Thymus (tissue), 11 donors: ENCODE measurements at regions not wholly inside any gene's neighbourhood (a gene's known extent, or its start where the extent isn't known, plus 50 kb on each side); places are given as distances from the start of the nearest gene placed in this dataset.

Experiments used
- DNase-seq, 9 donors: peaks; one replicate each; pipeline ENCODE4 v3.0.0-alpha.2; 2013; ENCODE audit warnings: low spot score in 9 of 9, low read depth in 6 of 9, missing footprints in 1 of 9
- H3K27ac ChIP-seq, 2 donors: one replicate each; pipeline ENCODE4 v1.5.1; 2013; ENCODE audit warnings: control low read depth in 1 of 2, low read depth in 1 of 2, low read length in 1 of 2, mild to moderate bottlenecking in 1 of 2, moderate library complexity in 1 of 2
- H3K27me3 ChIP-seq, 2 donors: one replicate each; pipeline ENCODE4 v1.5.1; 2013; ENCODE audit warnings: low read length in 1 of 2; ENCODE audit not compliant: control insufficient read depth in 2 of 2, insufficient read depth in 1 of 2
- H3K36me3 ChIP-seq, 2 donors: one replicate each; pipeline ENCODE4 v1.5.1; 2013; ENCODE audit warnings: low read length in 1 of 2, mild to moderate bottlenecking in 1 of 2, moderate library complexity in 1 of 2; ENCODE audit not compliant: control insufficient read depth in 2 of 2, insufficient read depth in 2 of 2
- H3K4me1 ChIP-seq, 2 donors: one replicate each; pipeline ENCODE4 v1.5.1; 2013; ENCODE audit warnings: low read length in 2 of 2; ENCODE audit not compliant: control insufficient read depth in 2 of 2, insufficient read depth in 2 of 2
- H3K4me3 ChIP-seq, 2 donors: one replicate each; pipeline ENCODE4 v1.5.1; 2013; ENCODE audit warnings: low read length in 2 of 2, control low read depth in 1 of 2, mild to moderate bottlenecking in 1 of 2
- H3K9me3 ChIP-seq, 2 donors: one replicate each; pipeline ENCODE4 v1.5.1; 2013; ENCODE audit warnings: low read length in 1 of 2, mild to moderate bottlenecking in 1 of 2; ENCODE audit not compliant: control insufficient read depth in 2 of 2, insufficient read depth in 1 of 2
- WGBS: extraction: QIAGEN DNeasy Blood & Tissue Kit; methylation state at CpG from one replicate; pipeline ENCODE4 v1.1.7; 2013; 5-methylcytosine and 5-hydroxymethylcytosine counted together
- donor health status: healthy.

DNA sequence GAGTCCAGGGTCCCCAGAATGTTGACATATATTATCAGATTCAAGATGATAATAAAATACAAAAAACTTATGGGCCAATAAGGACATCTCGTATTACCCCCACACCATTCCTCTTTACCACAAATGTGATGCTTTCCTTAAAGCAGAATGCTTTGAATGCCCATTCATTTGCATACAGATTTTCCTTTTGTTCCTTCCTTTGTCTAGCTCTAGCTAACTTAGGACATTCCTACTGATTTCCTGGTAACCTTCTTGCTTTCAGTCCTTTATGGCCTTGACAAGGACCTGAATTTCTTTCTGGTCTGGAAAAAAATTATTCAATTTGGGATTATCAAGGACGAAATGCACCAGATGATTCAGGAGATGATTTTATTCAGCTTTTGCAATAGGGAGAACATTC lies 304.0 kb downstream of the TMEM114 start:
- WGBS = 78% methylated on average over 2 of the region's 2 CpGs
- no peak for DNase-seq
- H3K36me3 ChIP-seq = no peaks in the 10 kb centered on the region
- no peak overlapping the region for H3K4me3 ChIP-seq
- no peaks in the 10 kb centered on the region for H3K4me1 ChIP-seq
- H3K27me3 ChIP-seq = no peaks in the 10 kb centered on the region
- no peak overlapping the region for H3K27ac ChIP-seq
- H3K9me3 ChIP-seq = no peaks in the 10 kb centered on the region

DNA sequence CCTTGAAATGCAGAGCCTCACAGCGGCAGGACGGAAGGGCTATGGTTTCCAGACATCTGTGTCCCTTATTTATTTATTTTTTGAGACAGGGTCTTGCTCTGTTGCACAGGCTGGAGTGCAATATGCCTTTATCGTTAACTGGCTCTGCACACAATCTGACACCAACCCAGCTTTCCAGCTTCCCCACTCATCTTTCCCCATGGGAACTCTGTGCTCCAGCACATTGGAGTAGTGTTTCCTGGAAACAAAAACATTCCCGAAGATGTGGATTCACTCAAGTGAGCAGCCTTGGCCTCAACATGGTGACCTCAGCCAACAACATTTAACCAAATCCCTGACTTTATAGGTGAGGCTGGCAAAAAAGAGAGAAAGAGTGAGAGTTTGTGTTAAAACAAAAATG lies 307.1 kb downstream of the TMEM114 start:
- no peaks in the 10 kb centered on the region for H3K4me1 ChIP-seq
- no peaks in the 10 kb centered on the region for H3K9me3 ChIP-seq
- DNase-seq = no peak
- H3K27me3 ChIP-seq = no peaks in the 10 kb centered on the region
- WGBS = 66% methylated on average over 4 of the region's 4 CpGs
- H3K4me3 ChIP-seq = no peak overlapping the region
- H3K36me3 ChIP-seq = no peaks in the 10 kb centered on the region
- no peak overlapping the region for H3K27ac ChIP-seq

- Histone ChIP-seq H3K36me3 (no peaks in the 10 kb centered on the region), H3K27me3 (no peaks in the 10 kb centered on the region), H3K4me1 (no peaks in the 10 kb centered on the region), H3K9me3 (no peaks in the 10 kb centered on the region), H3K4me3 (no peak overlapping the region), H3K27ac (no peak overlapping the region)
- 73% methylated on average over 3 of the region's 3 CpGs for WGBS
- DNase-seq = no peak
These were observed 312.2 kb downstream of the TMEM114 start for GRCh38 chr16:8278031-8278580.

DNA sequence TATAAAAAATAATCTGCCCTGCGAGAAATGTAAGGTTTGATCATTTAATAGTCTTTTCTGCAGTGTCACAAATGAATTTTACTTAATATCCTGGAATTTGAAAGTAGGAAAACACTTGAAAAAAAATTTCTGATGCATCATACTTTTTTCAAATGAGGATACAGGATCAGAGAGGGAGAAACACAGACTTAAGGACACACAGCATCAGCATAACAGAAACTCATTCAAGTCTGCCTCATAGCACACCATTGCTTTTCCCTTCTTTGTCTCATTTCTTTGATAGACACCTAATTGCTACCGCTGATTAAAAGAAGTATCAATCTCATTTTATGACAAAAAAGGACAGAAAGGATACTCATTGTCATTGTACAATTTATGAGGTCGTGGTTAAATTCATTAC lies 319.0 kb downstream of the TMEM114 start:
- no peaks in the 10 kb centered on the region for H3K36me3 ChIP-seq
- H3K27ac ChIP-seq = no peak overlapping the region
- 86% methylated on average over 3 of the region's 3 CpGs for WGBS
- DNase-seq = no peak
- no peak overlapping the region for H3K4me3 ChIP-seq
- H3K4me1 ChIP-seq = no peaks in the 10 kb centered on the region
- no peaks in the 10 kb centered on the region for H3K9me3 ChIP-seq
- no peaks in the 10 kb centered on the region for H3K27me3 ChIP-seq

GRCh38 chr16:8262299-8262698 lies 328.0 kb downstream of the TMEM114 start:
- Histone ChIP-seq H3K9me3 (no peaks in the 10 kb centered on the region), H3K4me3 (no peak overlapping the region), H3K36me3 (no peaks in the 10 kb centered on the region), H3K27me3 (no peaks in the 10 kb centered on the region), H3K27ac (no peak overlapping the region), H3K4me1 (no peaks in the 10 kb centered on the region)
- 95% methylated on average over 4 of the region's 4 CpGs for WGBS
- DNase-seq = no peak

DNA sequence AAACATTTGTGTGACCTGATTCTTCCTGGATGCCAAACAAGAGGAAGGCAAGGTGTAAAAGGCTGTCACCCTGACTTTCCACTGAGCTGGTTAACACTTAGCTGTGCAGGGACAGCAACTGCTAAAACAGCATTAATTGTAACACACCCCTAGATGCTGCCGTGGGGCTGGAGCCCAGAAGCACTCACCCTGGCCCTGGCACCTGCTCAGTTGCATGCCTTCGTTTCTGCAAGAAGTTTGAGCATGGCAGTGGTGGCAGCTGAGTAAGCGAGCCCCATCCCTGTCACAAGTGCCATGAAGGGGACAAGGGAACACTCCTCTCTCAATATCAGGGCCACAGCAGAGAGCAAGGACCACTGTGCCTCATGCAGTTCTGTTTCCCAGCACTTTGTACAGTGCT lies 330.2 kb downstream of the TMEM114 start:
- WGBS = 83% methylated on average over 3 of the region's 3 CpGs
- Histone ChIP-seq H3K36me3 (no peaks in the 10 kb centered on the region), H3K4me1 (no peaks in the 10 kb centered on the region), H3K9me3 (no peaks in the 10 kb centered on the region), H3K27ac (no peak overlapping the region), H3K27me3 (no peaks in the 10 kb centered on the region), H3K4me3 (no peak overlapping the region)
- DNase-seq = no peak

DNA sequence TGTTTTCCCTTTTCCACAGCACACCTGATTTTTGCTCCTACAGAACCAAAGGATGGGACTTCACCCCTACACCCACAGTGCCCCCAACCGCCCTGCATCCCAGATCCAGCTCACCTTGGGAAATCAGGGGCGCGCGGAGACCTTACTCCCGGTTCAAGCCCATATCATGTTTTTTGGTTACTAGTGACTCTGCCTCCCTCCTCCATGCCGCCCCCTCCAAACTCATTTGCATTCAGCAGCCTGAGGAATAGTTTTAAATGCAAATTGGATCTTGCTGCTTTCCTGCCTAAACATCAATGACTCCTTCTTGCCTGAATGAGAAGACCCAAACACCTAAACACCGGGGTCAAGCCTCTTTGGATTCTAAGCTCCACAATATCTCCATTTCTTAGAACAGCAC lies 331.8 kb downstream of the TMEM114 start:
- no peak overlapping the region for H3K4me3 ChIP-seq
- DNase-seq = no peak
- 69% methylated on average over 7 of the region's 7 CpGs for WGBS
- H3K4me1 ChIP-seq = no peaks in the 10 kb centered on the region
- no peak overlapping the region for H3K27ac ChIP-seq
- H3K36me3 ChIP-seq = no peaks in the 10 kb centered on the region
- H3K9me3 ChIP-seq = no peaks in the 10 kb centered on the region
- H3K27me3 ChIP-seq = no peaks in the 10 kb centered on the region

- no peaks in the 10 kb centered on the region for H3K4me1 ChIP-seq
- H3K27ac ChIP-seq = no peak overlapping the region
- WGBS = 91% methylated on average over 3 of the region's 3 CpGs
- H3K27me3 ChIP-seq = no peaks in the 10 kb centered on the region
- DNase-seq = no peak
- no peak overlapping the region for H3K4me3 ChIP-seq
- H3K9me3 ChIP-seq = no peaks in the 10 kb centered on the region
- no peaks in the 10 kb centered on the region for H3K36me3 ChIP-seq
These were observed 332.8 kb downstream of the TMEM114 start for GRCh38 chr16:8257561-8257960.

- no peaks in the 10 kb centered on the region for H3K4me1 ChIP-seq
- no peak for DNase-seq
- no peaks in the 10 kb centered on the region for H3K9me3 ChIP-seq
- no peak overlapping the region for H3K4me3 ChIP-seq
- no peak overlapping the region for H3K27ac ChIP-seq
- 95% methylated on average over 4 of the region's 4 CpGs for WGBS
- no peaks in the 10 kb centered on the region for H3K36me3 ChIP-seq
- H3K27me3 ChIP-seq = no peaks in the 10 kb centered on the region
These were observed 335.9 kb downstream of the TMEM114 start for GRCh38 chr16:8254405-8254804.

DNA sequence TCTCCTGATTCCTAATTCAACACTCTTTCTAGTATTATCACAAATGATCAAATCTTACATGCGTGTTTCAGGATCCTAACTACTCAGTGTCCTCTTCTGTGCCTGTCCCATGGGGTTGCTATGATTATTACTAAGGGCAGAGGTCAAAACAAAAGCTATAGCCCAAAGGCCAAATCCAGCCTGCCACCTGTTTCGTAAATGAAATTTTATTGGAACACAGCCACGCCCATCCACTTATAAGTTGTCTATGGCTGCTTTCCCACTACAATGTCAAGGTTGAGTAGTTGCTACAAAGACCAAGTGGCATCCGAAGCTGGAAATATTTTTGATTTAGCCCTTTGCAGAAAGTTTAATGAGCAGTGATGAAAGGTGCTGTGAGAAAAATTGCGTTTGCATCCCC lies 336.6 kb downstream of the TMEM114 start:
- no peaks in the 10 kb centered on the region for H3K9me3 ChIP-seq
- no peak overlapping the region for H3K4me3 ChIP-seq
- no peaks in the 10 kb centered on the region for H3K36me3 ChIP-seq
- H3K4me1 ChIP-seq = no peaks in the 10 kb centered on the region
- no peak overlapping the region for H3K27ac ChIP-seq
- H3K27me3 ChIP-seq = no peaks in the 10 kb centered on the region
- DNase-seq = no peak
- 94% methylated on average over 5 of the region's 5 CpGs for WGBS
